Neural progenitor cell (in vitro differentiated cells): ENCODE measurements at regions not wholly inside any gene's neighbourhood (a gene's known extent, or its start where the extent isn't known, plus 50 kb on each side); places are given as distances from the start of the nearest gene placed in this dataset.

Source experiments
- DNase-seq: peaks from one replicate; pipeline ENCODE4 v3.0.0-alpha.2; 2016; ENCODE audit warnings: low spot score
- H2AFZ ChIP-seq: fragments of 200-600 bp; sonication (generic); replicated peaks from 2 replicates; pipeline ENCODE4 v1.6.1; 2016; ENCODE audit warnings: antibody characterized with exemption
- H3F3A ChIP-seq: fragments of 200-600 bp; sonication (generic); 2 replicates; pipeline ENCODE4 v1.6.1; 2016; ENCODE audit warnings: antibody characterized with exemption, low read depth
- H3K27ac ChIP-seq: fragments of 200-600 bp; sonication (generic); 2 replicates; pipeline ENCODE4 v1.5.1; 2016; ENCODE audit warnings: mild to moderate bottlenecking
- H3K27me3 ChIP-seq: fragments of 200-600 bp; sonication (generic); 2 replicates; pipeline ENCODE4 v1.6.1; 2016; ENCODE audit warnings: mild to moderate bottlenecking, moderate library complexity
- H3K36me3 ChIP-seq: fragments of 200-600 bp; sonication (generic); 2 replicates; pipeline ENCODE4 v1.5.1; 2016
- H3K4me1 ChIP-seq: fragments of 200-600 bp; sonication (generic); 2 replicates; pipeline ENCODE4 v1.6.1; 2016; ENCODE audit warnings: mixed run types
- H3K4me2 ChIP-seq: fragments of 200-600 bp; sonication (generic); 2 replicates; pipeline ENCODE4 v1.6.1; 2016
- H3K4me3 ChIP-seq: fragments of 200-600 bp; sonication (generic); 2 replicates; pipeline ENCODE4 v1.5.1; 2016
- H3K79me2 ChIP-seq: fragments of 200-600 bp; sonication (generic); 2 replicates; pipeline ENCODE4 v1.6.1; 2016; ENCODE audit warnings: low read depth
- H3K9ac ChIP-seq: fragments of 200-600 bp; sonication (generic); 2 replicates; pipeline ENCODE4 v1.6.1; 2016
- H3K9me3 ChIP-seq: fragments of 200-600 bp; sonication (generic); 2 replicates; pipeline ENCODE4 v1.5.1; 2016; ENCODE audit warnings: low read depth
- H4K20me1 ChIP-seq: fragments of 200-600 bp; sonication (generic); 2 replicates; pipeline ENCODE4 v1.6.1; 2016; ENCODE audit warnings: low read depth
- H3K27ac Mint-ChIP-seq: 3 replicates; pipeline ENCODE4 v1.8.0; 2021; ENCODE audit warnings: mixed read lengths
- H3K27me3 Mint-ChIP-seq: 2 replicates; pipeline ENCODE4 v1.8.0; 2022; ENCODE audit warnings: low read depth, mild to moderate bottlenecking, inconsistent platforms, moderate library complexity, mixed read lengths; ENCODE audit not compliant: insufficient read depth
- H3K36me3 Mint-ChIP-seq: 3 replicates; pipeline ENCODE4 v1.8.0; 2021; ENCODE audit warnings: mixed read lengths
- H3K4me1 Mint-ChIP-seq: 3 replicates; pipeline ENCODE4 v1.8.0; 2021; ENCODE audit warnings: mixed read lengths
- H3K4me3 Mint-ChIP-seq: 3 replicates; pipeline ENCODE4 v1.8.0; 2021; ENCODE audit warnings: mild to moderate bottlenecking, moderate library complexity, mixed read lengths
- H3K9me3 Mint-ChIP-seq: 3 replicates; pipeline ENCODE4 v1.8.0; 2020; ENCODE audit warnings: mixed read lengths
- CTCF ChIP-seq: fragments of 200-600 bp; sonication (generic); IDR thresholded peaks from 2 replicates; pipeline ENCODE4 v1.5.1; 2017; ENCODE audit warnings: antibody characterized with exemption, mild to moderate bottlenecking
- EZH2 ChIP-seq: fragments of 200-600 bp; sonication (generic); IDR thresholded peaks from 2 replicates; pipeline ENCODE4 v1.6.1; 2017; ENCODE audit warnings: antibody characterized with exemption, mild to moderate bottlenecking, moderate library complexity
- EZH2phosphoT487 ChIP-seq: fragments of 200-600 bp; sonication (generic); IDR thresholded peaks from 2 replicates; pipeline ENCODE4 v1.6.1; 2017; ENCODE audit warnings: antibody characterized with exemption

- no peaks in the 10 kb centered on the region for H3F3A ChIP-seq
- H3K4me3 Mint-ChIP-seq = no peak overlapping the region
Observed at GRCh38 chr6:9254251-9254650, 818.9 kb upstream of the SLC35B3 start.

GRCh38 chr6:9252799-9253198 lies 817.5 kb upstream of the SLC35B3 start:
- H3K79me2 ChIP-seq = no peaks in the 10 kb centered on the region
- no peak overlapping the region for H3K27ac ChIP-seq
- no peaks in the 10 kb centered on the region for H3K36me3 ChIP-seq
- Mint-ChIP-seq H3K36me3 (no peaks in the 10 kb centered on the region), H3K4me1 (peaks cover 8% of the 10 kb centered on the region), H3K4me3 (no peak overlapping the region), H3K27ac (no peak overlapping the region), H3K27me3 (peaks cover 2% of the 10 kb centered on the region), H3K9me3 (no peaks in the 10 kb centered on the region)
- no peak overlapping the region for H3K4me3 ChIP-seq
- H3K27me3 ChIP-seq = no peaks in the 10 kb centered on the region
- no peak for TF ChIP-seq CTCF
- no peak for TF ChIP-seq EZH2
- no peak for TF ChIP-seq EZH2phosphoT487
- H3K9me3 ChIP-seq = no peaks in the 10 kb centered on the region
- peak overlapping the region; percentile 8 for H3K4me2 ChIP-seq
- H3K9ac ChIP-seq = no peak overlapping the region
- no peak overlapping the region for H2AFZ ChIP-seq
- peaks cover 36% of the 10 kb centered on the region for H3K4me1 ChIP-seq
- no peaks in the 10 kb centered on the region for H3F3A ChIP-seq
- H4K20me1 ChIP-seq = no peaks in the 10 kb centered on the region
- DNase-seq = peak; percentile 57

More at GRCh38 chr6:9254251-9254650, 818.9 kb upstream of the SLC35B3 start:
- no peaks in the 10 kb centered on the region for H3K79me2 ChIP-seq
- H3K4me3 ChIP-seq = no peak overlapping the region
- no peaks in the 10 kb centered on the region for H3K9me3 ChIP-seq
- no peak for TF ChIP-seq EZH2phosphoT487
- H3K27me3 Mint-ChIP-seq = peaks cover 1% of the 10 kb centered on the region
- peaks cover 8% of the 10 kb centered on the region for H3K4me1 Mint-ChIP-seq
- H3K9ac ChIP-seq = no peak overlapping the region
- DNase-seq = no peak
- H3K27me3 ChIP-seq = no peaks in the 10 kb centered on the region
- H4K20me1 ChIP-seq = no peaks in the 10 kb centered on the region
- H3K4me1 ChIP-seq = peaks cover 22% of the 10 kb centered on the region
- no peak overlapping the region for H3K27ac Mint-ChIP-seq
- no peak overlapping the region for H3K27ac ChIP-seq
- H3K36me3 Mint-ChIP-seq = no peaks in the 10 kb centered on the region
- no peak overlapping the region for H2AFZ ChIP-seq
- no peak overlapping the region for H3K4me2 ChIP-seq
- no peaks in the 10 kb centered on the region for H3K9me3 Mint-ChIP-seq
- H3K36me3 ChIP-seq = no peaks in the 10 kb centered on the region

GRCh38 chr6:9250852-9251251 lies 815.5 kb upstream of the SLC35B3 start:
- no peaks in the 10 kb centered on the region for H3K36me3 ChIP-seq
- peak; percentile 85 for DNase-seq

More at GRCh38 chr6:9250852-9251251, 815.5 kb upstream of the SLC35B3 start:
- no peak overlapping the region for H3K27ac ChIP-seq
- Mint-ChIP-seq H3K27ac (no peak overlapping the region), H3K4me1 (peaks cover 8% of the 10 kb centered on the region), H3K9me3 (no peaks in the 10 kb centered on the region), H3K27me3 (peaks cover 2% of the 10 kb centered on the region), H3K4me3 (no peak overlapping the region), H3K36me3 (no peaks in the 10 kb centered on the region)
- H3K4me2 ChIP-seq = no peak overlapping the region
- H3K4me1 ChIP-seq = peaks cover 40% of the 10 kb centered on the region
- no peaks in the 10 kb centered on the region for H4K20me1 ChIP-seq
- no peaks in the 10 kb centered on the region for H3K27me3 ChIP-seq
- H3K9me3 ChIP-seq = no peaks in the 10 kb centered on the region
- H3K4me3 ChIP-seq = no peak overlapping the region
- H3F3A ChIP-seq = no peaks in the 10 kb centered on the region
- H2AFZ ChIP-seq = no peak overlapping the region
- H3K9ac ChIP-seq = no peak overlapping the region
- TF ChIP-seq EZH2 = no peak
- TF ChIP-seq CTCF = peak; percentile 83
- H3K79me2 ChIP-seq = no peaks in the 10 kb centered on the region
